Endothelial cell of umbilical vein (primary cell): ENCODE measurements at regions not wholly inside any gene's neighbourhood (a gene's known extent, or its start where the extent isn't known, plus 50 kb on each side); places are given as distances from the start of the nearest gene placed in this dataset.

Experiments used
- BruUV-seq: library from RNA; stranded (reverse); fragments of 400-500 nt; replicated peaks from 2 replicates; lab custom pipeline; 2021; lab: Mats Ljungman, UMichigan
- CTCF ChIA-PET: fragments of 300-600, 350-600 bp; sonication (Branson Sonifier 250); formaldehyde crosslinking; loops from one replicate; lab custom pipeline; 2021; ENCODE audit warnings: antibody characterized with exemption, inconsistent platforms; lab: Charles Lee
- POLR2A ChIA-PET: fragments of 300-600, 350-600 bp; sonication (Branson Sonifier 250); formaldehyde crosslinking; loops from one replicate; lab custom pipeline; 2021; ENCODE audit warnings: antibody characterized with exemption, inconsistent platforms; lab: Charles Lee
- DNase-seq: peaks from one replicate; pipeline ENCODE4 v3.0.0-alpha.2; 2011; ENCODE audit warnings: low read depth, low spot score
- FAIRE-seq: peaks from 2 replicates; lab custom pipeline; 2011; peaks lifted over from hg19 to GRCh38; lab: Jason Lieb, UNC
- H2AFZ ChIP-seq: 2 replicates; pipeline ENCODE4 v1.6.0; 2012; ENCODE audit warnings: low read depth, low read length, control low read depth, inconsistent platforms
- H3K27ac ChIP-seq: 2 replicates; pipeline ENCODE4 v1.5.1; 2011; ENCODE audit warnings: low read depth, mild to moderate bottlenecking, control low read depth, low read length, moderate library complexity; ENCODE audit not compliant: insufficient read depth
- H3K27me3 ChIP-seq, 2 experiments: 2 replicates each; pipeline versions ENCODE4 v1.6.0 to v1.6.1; 2011; ENCODE audit warnings: low read length in 2 of 2, mixed read lengths in 1 of 2; ENCODE audit not compliant: control insufficient read depth in 2 of 2, insufficient read depth in 2 of 2
- H3K36me3 ChIP-seq, 2 experiments: 2 replicates in 1 of 2; 3 replicates in 1 of 2; pipeline ENCODE4 v1.5.1; 2011; ENCODE audit warnings: low read length in 2 of 2, mild to moderate bottlenecking in 1 of 2, moderate library complexity in 1 of 2; ENCODE audit not compliant: control insufficient read depth in 2 of 2, insufficient read depth in 2 of 2; ENCODE audit errors: extremely low read depth in 1 of 2
- H3K4me1 ChIP-seq: 3 replicates; pipeline ENCODE4 v1.5.1; 2011; ENCODE audit warnings: mild to moderate bottlenecking, low read length; ENCODE audit not compliant: control insufficient read depth, insufficient read depth; ENCODE audit errors: extremely low read depth
- H3K4me2 ChIP-seq: 2 replicates; pipeline ENCODE4 v1.6.1; 2011; ENCODE audit warnings: low read length, control low read depth, mixed read lengths; ENCODE audit not compliant: insufficient read depth
- H3K4me3 ChIP-seq, 3 experiments: fragments of 200-600 bp in 1 of 3; sonication (generic), shearing (Covaris generic) in 1 of 3; replicated peaks in 1 of 3; 2 replicates each; pipeline ENCODE4 v1.5.1; 2011 to 2016; ENCODE audit warnings: control low read depth in 3 of 3, low read length in 3 of 3, mild to moderate bottlenecking in 2 of 3, inconsistent platforms in 1 of 3, low read depth in 1 of 3, moderate library complexity in 1 of 3; ENCODE audit not compliant: insufficient read depth in 1 of 3
- H3K79me2 ChIP-seq: 2 replicates; pipeline ENCODE4 v1.6.0; 2012; ENCODE audit warnings: low read length, inconsistent platforms; ENCODE audit not compliant: control insufficient read depth, insufficient read depth
- H3K9ac ChIP-seq: replicated peaks from 2 replicates; pipeline ENCODE3; 2011; ENCODE audit warnings: low read length, control low read depth; ENCODE audit not compliant: insufficient read depth; ENCODE audit errors: extremely low read depth
- H3K9me1 ChIP-seq: replicated peaks from 3 replicates; pipeline ENCODE4 v1.6.0; 2011; ENCODE audit warnings: mild to moderate bottlenecking, low read length; ENCODE audit not compliant: control insufficient read depth, insufficient read depth; ENCODE audit errors: extremely low read depth
- H3K9me3 ChIP-seq: replicated peaks from 2 replicates; pipeline ENCODE4 v1.5.1; 2012; ENCODE audit warnings: low read length, inconsistent platforms; ENCODE audit not compliant: control insufficient read depth, insufficient read depth
- H4K20me1 ChIP-seq: replicated peaks from 2 replicates; pipeline ENCODE3; 2011; ENCODE audit warnings: mild to moderate bottlenecking, low read length; ENCODE audit not compliant: control insufficient read depth, insufficient read depth; ENCODE audit errors: extremely low read depth
- EZH2 ChIP-seq: IDR thresholded peaks from 2 replicates; pipeline ENCODE4 v1.6.1; 2012; ENCODE audit warnings: borderline replicate concordance, low read depth, mild to moderate bottlenecking, moderate library complexity, low read length, inconsistent platforms; ENCODE audit not compliant: severe bottlenecking
- FOS ChIP-seq: IDR thresholded peaks from 2 replicates; pipeline ENCODE4 v1.6.1; 2011; ENCODE audit warnings: mild to moderate bottlenecking, low read length, moderate library complexity, borderline replicate concordance; ENCODE audit not compliant: insufficient read depth
- GATA2 ChIP-seq: IDR thresholded peaks from 2 replicates; pipeline ENCODE4 v1.7.0; 2011; ENCODE audit warnings: low read depth, mild to moderate bottlenecking, moderate library complexity, mixed read lengths, low read length; ENCODE audit not compliant: insufficient read length, insufficient read depth
- JUN ChIP-seq: IDR thresholded peaks from 2 replicates; pipeline ENCODE4 v1.6.1; 2011; ENCODE audit warnings: borderline replicate concordance, low read depth; ENCODE audit not compliant: insufficient read length, insufficient read depth
- MYC ChIP-seq: IDR thresholded peaks from one replicate; pipeline ENCODE4 v1.6.1; 2011; ENCODE audit warnings: mild to moderate bottlenecking, low read depth, low read length
- POLR2A ChIP-seq: IDR thresholded peaks from 2 replicates; pipeline ENCODE4 v1.6.1; 2012; ENCODE audit warnings: low read depth, mild to moderate bottlenecking, control low read depth, low read length
- POLR2AphosphoS5 ChIP-seq: IDR thresholded peaks from 2 replicates; pipeline ENCODE4 v1.6.1; 2012; ENCODE audit warnings: low read depth, mild to moderate bottlenecking, control low read depth, low read length, moderate library complexity; ENCODE audit not compliant: insufficient read depth
- dilution Hi-C: fragments of 300-500 bp; cut with MboI; formaldehyde crosslinking; loops from one replicate; pipeline ENCODE4 v1.15.0; 2019; ENCODE audit warnings: low sequenced_read_pairs; ENCODE audit not compliant: extremely low pct_ligation_motif_present
- intact Hi-C: fragments of 100-400 bp; cut with micrococcal nuclease; formaldehyde crosslinking; loops from one replicate; pipeline ENCODE4 v1.10.0; 2022
- TF ChIP-seq, protein P1 (sequence below): IDR thresholded peaks from 2 replicates; pipeline ENCODE4 v1.6.1; 2011; ENCODE audit not compliant: insufficient read depth, insufficient read length
- TF ChIP-seq, protein P2 (sequence below), 2 donors: IDR thresholded peaks; 1 replicate in 1 of 2; 2 replicates in 1 of 2; pipeline ENCODE4 v1.5.1; 2011; ENCODE audit warnings: low read length in 2 of 2, mild to moderate bottlenecking in 2 of 2, moderate library complexity in 2 of 2, control low read depth in 1 of 2, inconsistent platforms in 1 of 2, low read depth in 1 of 2; ENCODE audit not compliant: insufficient read depth in 1 of 2; ENCODE audit errors: extremely low read depth in 1 of 2

DNA sequence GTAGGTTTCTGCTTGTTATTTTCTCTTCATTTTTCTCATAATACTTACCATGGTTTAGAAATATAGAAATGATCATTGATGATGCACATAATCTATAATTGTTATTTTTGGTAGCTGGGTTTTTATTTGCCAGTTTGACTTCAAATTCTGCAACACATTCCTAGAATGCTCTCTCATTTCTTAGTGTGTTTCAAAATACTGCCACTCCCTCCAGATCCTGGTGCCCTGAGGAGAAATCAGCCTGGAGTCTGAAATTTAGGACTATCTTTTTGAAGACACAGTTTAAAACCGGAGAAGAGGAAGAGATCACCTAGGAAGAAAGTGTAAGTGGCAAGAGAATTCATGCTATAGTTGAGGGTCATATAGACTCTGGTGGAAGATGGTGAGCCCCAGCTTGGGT, 57.5 kb downstream of the TAF11L14 start:
- no peak for FAIRE-seq

DNA sequence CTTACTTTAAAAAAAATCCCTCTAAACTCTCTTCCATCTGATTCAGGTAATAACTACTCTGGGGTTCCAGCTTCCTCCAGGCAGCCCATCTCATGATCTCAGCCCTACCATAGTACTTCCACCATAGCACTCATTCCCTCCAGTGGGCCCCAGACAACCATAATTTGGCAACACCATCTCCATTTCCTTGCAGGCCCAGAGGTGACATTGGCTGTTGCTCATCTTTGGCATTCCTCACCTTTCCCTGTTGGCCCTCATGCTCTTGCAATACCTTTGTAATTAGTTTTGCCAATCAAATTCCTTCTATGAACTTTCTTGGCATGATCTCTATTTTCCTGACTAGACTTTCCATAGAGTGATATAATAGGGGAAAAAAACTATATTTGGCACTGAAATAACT, 60.1 kb downstream of the TAF11L14 start:
- DNase-seq = no peak
- Histone ChIP-seq H3K36me3 (no peaks in the 10 kb centered on the region), H3K4me2 (no peak overlapping the region), H3K27me3 (no peaks in the 10 kb centered on the region), H4K20me1 (no peaks in the 10 kb centered on the region), H3K9me3 (no peaks in the 10 kb centered on the region), H3K9me1 (no peaks in the 10 kb centered on the region), H3K9ac (no peak overlapping the region), H3K79me2 (no peaks in the 10 kb centered on the region), H3K4me1 (no peaks in the 10 kb centered on the region), H3K27ac (no peak overlapping the region), H2AFZ (no peak overlapping the region), H3K4me3 (no peak overlapping the region)
- intact Hi-C loops = no loop called here
- BruUV-seq = no TSS peak
- no peak for FAIRE-seq
- dilution Hi-C loops = no loop called here
- POLR2A ChIA-PET = no interaction called here
- CTCF ChIA-PET = no interaction called here
- TF ChIP-seq POLR2A (no peak), POLR2AphosphoS5 (no peak), FOS (no peak), EZH2 (no peak), GATA2 (no peak), MYC (no peak), JUN (no peak)
- TF ChIP-seq, protein P1, sequence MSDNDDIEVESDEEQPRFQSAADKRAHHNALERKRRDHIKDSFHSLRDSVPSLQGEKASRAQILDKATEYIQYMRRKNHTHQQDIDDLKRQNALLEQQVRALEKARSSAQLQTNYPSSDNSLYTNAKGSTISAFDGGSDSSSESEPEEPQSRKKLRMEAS = no peak
- TF ChIP-seq, protein P2, sequence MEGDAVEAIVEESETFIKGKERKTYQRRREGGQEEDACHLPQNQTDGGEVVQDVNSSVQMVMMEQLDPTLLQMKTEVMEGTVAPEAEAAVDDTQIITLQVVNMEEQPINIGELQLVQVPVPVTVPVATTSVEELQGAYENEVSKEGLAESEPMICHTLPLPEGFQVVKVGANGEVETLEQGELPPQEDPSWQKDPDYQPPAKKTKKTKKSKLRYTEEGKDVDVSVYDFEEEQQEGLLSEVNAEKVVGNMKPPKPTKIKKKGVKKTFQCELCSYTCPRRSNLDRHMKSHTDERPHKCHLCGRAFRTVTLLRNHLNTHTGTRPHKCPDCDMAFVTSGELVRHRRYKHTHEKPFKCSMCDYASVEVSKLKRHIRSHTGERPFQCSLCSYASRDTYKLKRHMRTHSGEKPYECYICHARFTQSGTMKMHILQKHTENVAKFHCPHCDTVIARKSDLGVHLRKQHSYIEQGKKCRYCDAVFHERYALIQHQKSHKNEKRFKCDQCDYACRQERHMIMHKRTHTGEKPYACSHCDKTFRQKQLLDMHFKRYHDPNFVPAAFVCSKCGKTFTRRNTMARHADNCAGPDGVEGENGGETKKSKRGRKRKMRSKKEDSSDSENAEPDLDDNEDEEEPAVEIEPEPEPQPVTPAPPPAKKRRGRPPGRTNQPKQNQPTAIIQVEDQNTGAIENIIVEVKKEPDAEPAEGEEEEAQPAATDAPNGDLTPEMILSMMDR (IDR thresholded peaks at IDR 0.05; ENCODE audit: extremely low read depth in 1 of 2, insufficient read depth in 1 of 2, low read depth in 1 of 2, low read length in 2 of 2) = no peak

More for the DNA sequence above, 57.5 kb downstream of the TAF11L14 start:
- Histone ChIP-seq H3K9ac (no peak overlapping the region), H3K36me3 (no peaks in the 10 kb centered on the region), H3K27ac (no peak overlapping the region), H3K4me3 (no peak overlapping the region), H4K20me1 (no peaks in the 10 kb centered on the region), H3K9me3 (no peaks in the 10 kb centered on the region), H3K9me1 (no peaks in the 10 kb centered on the region), H3K4me1 (no peaks in the 10 kb centered on the region), H2AFZ (no peak overlapping the region), H3K4me2 (no peak overlapping the region), H3K27me3 (no peaks in the 10 kb centered on the region), H3K79me2 (no peaks in the 10 kb centered on the region)
- no TSS peak for BruUV-seq
- CTCF ChIA-PET = no interaction called here
- dilution Hi-C loops (no loop called here), intact Hi-C loops (no loop called here)
- TF ChIP-seq POLR2A (no peak), GATA2 (no peak), MYC (no peak), FOS (no peak), POLR2AphosphoS5 (no peak), JUN (no peak), EZH2 (no peak)
- TF ChIP-seq, protein P1 = no peak
- DNase-seq = no peak
- POLR2A ChIA-PET = no interaction called here
